ENCODE measurements at regions not wholly inside any gene's neighbourhood (a gene's known extent, or its start where the extent isn't known, plus 50 kb on each side); places are given as distances from the start of the nearest gene placed in this dataset.

- DNase-seq (ENCODE audit: low read depth) = no peak
These were observed 105.0 kb downstream of the TRIM29 start for GRCh38 chr11:120032766-120033390.

- DNase-seq (ENCODE audit: low read depth) = no peak
These were observed 106.0 kb downstream of the TRIM29 start for GRCh38 chr11:120031612-120032600.

GRCh38 chr11:120031156-120031555 is 106.8 kb downstream of the TRIM29 start:
- DNase-seq (ENCODE audit: low read depth) = no peak

- DNase-seq (ENCODE audit: low read depth) = no peak
These were observed 107.5 kb downstream of the TRIM29 start for GRCh38 chr11:120030411-120030810.

GRCh38 chr11:120029321-120029720 is 108.6 kb downstream of the TRIM29 start:
- no peak for DNase-seq (ENCODE audit: low read depth)

- no peak for DNase-seq (ENCODE audit: low read depth)
These were observed 109.0 kb downstream of the TRIM29 start for GRCh38 chr11:120028897-120029258.

GRCh38 chr11:120028181-120028896 is 109.6 kb downstream of the TRIM29 start:
- no peak for DNase-seq (ENCODE audit: low read depth)

GRCh38 chr11:120027546-120028180 is 110.2 kb downstream of the TRIM29 start:
- no peak for DNase-seq (ENCODE audit: low read depth)

GRCh38 chr11:120025606-120026335 is 112.1 kb downstream of the TRIM29 start:
- no peak for DNase-seq (ENCODE audit: low read depth)

- no peak for DNase-seq (ENCODE audit: low read depth)
These were observed 113.3 kb downstream of the TRIM29 start for GRCh38 chr11:120024586-120024985.

- no peak for DNase-seq (ENCODE audit: low read depth)
These were observed 113.9 kb downstream of the TRIM29 start for GRCh38 chr11:120024046-120024445.

- DNase-seq (ENCODE audit: low read depth) = no peak
These were observed 114.4 kb downstream of the TRIM29 start for GRCh38 chr11:120023551-120023950.

GRCh38 chr11:120023120-120023519 is 114.8 kb downstream of the TRIM29 start:
- no peak for DNase-seq (ENCODE audit: low read depth)

- DNase-seq (ENCODE audit: low read depth) = no peak
These were observed 115.3 kb downstream of the TRIM29 start for GRCh38 chr11:120022617-120023016.

GRCh38 chr11:120021978-120022377 is 115.9 kb downstream of the TRIM29 start:
- DNase-seq (ENCODE audit: low read depth) = no peak

GRCh38 chr11:120021391-120021953 is 116.4 kb downstream of the TRIM29 start:
- DNase-seq (ENCODE audit: low read depth) = no peak

- DNase-seq (ENCODE audit: low read depth) = no peak
These were observed 116.9 kb downstream of the TRIM29 start for GRCh38 chr11:120020981-120021380.

GRCh38 chr11:120020486-120020885 is 117.4 kb downstream of the TRIM29 start:
- DNase-seq (ENCODE audit: low read depth) = no peak

- no peak for DNase-seq (ENCODE audit: low read depth)
These were observed 118.7 kb downstream of the TRIM29 start for GRCh38 chr11:120019191-120019590.

GRCh38 chr11:120017582-120018150 is 120.2 kb downstream of the TRIM29 start:
- DNase-seq (ENCODE audit: low read depth) = no peak
